Fibroblast of skin of abdomen (primary cell): ENCODE measurements at regions not wholly inside any gene's neighbourhood (a gene's known extent, or its start where the extent isn't known, plus 50 kb on each side); places are given as distances from the start of the nearest gene placed in this dataset.
"Not testable (repeated sequence)": the region's sequence is repeated elsewhere in the genome, so short reads cannot be mapped to it uniquely, and the experiment has no call there.

Source experiments
- DNase-seq: peaks from one replicate; pipeline ENCODE4 v3.0.0-alpha.2; 2013

DNA sequence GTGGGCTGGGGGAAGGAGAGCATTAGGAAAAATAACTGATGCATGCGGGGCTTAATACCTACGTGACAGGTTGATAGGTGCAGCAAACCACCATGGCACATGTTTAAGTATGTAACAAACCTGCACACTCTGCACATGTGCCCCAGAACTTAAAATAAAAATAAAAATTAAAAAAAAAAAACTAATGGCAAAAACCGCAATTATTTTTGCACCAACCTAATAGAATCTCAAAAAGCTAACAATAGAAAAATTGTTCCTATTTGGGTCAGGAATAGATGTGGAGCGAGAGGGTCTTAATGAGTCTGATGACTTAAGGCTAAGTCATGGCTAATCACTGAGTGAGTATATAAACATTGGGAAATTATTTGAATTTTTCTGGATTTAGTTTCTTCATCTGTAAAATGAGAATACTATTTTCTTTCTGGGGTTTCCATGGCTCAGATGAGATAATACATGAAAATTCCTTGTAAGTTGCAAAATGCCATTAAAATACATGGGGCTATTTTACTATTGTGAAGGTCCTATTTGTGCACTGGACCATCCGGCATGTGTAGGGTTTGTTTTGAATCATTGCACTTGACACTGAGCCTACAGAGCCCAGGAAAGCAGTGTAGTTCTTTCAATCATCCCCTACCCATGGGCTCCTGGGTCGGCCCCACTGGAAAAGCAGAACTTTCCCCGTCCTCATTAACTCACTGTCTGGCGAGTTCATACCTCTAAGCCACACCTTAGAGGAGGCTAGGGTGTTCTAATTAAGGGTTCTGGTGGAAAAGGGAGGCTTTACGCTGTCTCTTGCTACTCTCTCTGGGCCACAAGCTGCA, 164.1 kb upstream of the NTF3 start:
- peak; percentile 70 for DNase-seq

DNA sequence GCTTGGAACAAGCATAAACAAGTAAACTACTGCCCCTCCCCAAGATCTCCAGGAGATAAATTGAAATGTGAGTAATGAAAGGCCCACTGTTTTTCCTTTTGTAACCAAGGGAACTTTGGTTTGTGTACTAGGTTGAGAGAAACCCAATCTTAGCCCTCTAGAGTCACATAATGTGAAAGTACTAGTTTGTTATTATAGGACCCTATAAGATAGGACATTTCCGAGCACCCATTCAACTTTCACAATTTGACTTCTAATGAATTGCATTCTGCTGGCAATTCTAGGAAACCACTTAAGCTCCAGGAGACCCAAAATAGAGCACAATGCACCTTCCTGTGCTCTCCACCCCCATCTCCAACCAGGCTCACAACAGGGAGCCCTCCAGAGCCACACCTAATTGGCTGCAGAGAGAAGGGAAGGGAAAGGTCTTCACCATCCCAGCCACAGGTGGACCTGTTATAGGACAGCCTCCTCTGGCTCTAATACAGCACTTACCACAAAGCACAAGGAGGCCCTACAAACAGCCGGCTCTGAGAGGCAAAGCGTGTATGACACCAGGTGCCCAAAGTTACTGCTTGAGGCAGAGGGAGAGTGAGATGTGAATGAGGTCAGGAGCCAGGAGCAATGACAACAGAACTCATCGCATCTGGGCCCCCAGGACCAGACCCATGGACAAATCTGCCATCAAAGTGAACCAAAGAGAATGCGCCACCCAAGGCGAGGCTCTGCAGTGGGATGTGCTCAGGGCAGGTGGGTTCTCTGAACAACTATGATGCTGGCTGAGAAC, 163.3 kb upstream of the NTF3 start:
- no peak for DNase-seq

- DNase-seq = no peak
Observed at GRCh38 chr12:5269846-5270245, 162.1 kb upstream of the NTF3 start.

- DNase-seq = peak; percentile 58
Observed at GRCh38 chr12:5272018-5272785, 159.7 kb upstream of the NTF3 start.

DNA sequence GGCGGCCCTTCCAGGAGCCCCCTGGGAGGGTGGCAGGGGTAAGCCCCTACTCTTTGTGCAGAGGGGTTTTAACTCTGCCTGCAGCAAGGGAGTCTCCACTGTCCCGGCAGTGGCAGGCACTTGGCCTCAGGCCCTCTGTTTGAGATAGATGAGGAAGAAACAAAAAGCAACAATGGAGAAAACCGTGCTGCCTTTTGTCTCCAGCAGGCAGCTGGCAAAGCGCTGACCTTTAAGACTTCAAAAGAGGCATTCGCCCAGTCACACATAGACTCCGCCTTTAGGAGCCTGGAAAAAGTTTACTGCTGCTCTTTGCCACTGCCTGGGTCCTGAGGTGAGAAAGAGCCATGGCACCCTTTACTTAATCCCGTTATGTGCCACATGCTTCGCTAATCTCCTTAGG, 158.2 kb upstream of the NTF3 start:
- DNase-seq = no peak

- DNase-seq = no peak
Observed at GRCh38 chr12:5276327-5276880, 155.5 kb upstream of the NTF3 start.

DNA sequence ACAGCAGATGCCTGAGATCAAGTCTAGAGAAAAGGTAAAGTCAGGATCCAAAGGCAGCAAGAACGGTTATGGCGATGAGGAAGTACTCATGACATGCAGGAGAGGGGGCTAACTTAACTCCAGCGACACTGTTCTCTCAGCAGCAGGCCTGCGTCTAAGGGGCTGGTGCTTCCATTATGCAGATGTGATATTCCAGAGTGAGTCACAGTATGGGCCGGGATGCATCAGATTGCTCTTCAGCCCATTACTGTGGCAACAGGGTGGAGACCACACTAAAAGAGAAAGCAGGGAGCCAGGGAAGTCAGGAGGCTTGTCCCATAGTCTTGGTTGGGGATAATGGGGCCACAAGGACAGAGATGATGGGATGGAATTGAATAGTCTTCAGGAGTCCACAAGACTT, 151.8 kb upstream of the NTF3 start:
- no peak for DNase-seq

GRCh38 chr12:5290368-5290767, 141.5 kb upstream of the NTF3 start:
- DNase-seq = not testable (repeated sequence)

DNA sequence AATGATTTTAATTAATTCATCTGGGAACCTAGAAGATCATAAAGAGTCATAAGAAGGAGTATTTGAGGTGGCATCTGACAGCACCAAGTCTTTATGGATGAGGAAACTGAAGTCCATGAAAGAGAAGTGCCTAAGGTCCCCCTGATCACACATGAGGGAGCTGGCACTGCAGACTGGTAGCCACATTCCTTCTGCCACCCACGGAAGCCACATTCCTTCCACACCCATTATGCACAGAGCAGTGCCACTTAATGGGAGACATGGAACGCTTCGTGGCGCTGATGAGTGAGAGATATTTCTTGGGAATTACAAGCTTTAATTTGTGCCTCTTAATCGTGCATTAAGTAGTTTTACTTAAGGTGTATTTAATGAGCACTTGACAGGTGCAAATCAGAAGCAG, 139.3 kb upstream of the NTF3 start:
- no peak for DNase-seq

DNA sequence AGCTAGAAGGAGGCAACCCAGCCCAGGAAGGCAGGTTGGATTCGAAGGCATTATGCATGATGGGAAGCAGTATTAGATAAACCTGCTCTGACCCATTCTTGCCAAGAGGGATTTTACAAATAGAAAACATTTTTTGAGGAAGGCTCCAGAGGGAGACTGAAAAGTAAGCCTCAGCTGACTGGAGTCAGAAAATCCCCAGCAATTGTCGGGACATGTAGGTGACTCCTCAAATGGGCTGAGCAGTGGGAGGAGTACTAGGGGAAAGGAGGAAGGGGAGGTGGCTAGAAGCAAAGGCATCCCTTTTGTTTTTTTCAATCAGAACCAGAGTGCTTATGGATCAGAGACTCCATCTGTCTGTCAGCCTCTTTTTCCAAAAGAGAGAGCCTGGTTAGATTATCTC, 138.1 kb upstream of the NTF3 start:
- no peak for DNase-seq

DNA sequence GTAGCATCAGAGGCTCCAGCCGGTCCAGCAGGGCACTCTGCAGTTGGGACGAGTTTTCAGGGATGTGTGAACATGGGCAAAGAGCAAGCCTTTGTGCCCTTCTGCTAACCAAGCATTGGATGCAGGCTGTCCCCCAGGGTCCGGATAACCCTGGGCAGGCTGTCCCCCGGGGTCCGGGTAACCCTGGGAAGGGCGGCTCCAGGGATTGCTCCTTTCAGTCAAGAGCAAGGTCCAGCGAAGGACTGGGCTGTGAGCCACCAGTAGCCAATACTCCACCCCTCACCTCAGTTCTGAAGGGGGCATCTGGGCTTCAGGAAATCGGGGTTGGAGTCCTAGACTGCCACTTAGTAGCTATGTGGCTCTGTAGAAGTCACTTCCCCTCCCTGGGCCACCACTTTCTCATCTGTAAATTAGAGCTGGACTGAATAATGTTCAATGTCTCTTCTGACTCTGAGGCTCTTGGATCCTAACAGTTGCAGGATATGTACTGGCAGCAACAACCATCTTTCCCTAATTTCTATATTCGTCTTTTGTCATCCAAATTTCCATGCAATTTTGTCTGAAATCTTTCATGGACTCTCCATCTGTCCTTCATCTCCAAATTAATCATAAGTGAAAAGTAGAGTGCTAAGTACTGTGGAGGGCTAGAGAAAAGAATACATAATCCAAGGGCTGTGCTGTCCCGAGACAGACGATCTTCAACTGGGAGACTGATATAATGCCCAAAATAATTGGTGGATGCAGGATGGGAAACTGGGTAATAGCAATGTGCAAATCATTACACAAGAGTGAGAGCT, 137.4 kb upstream of the NTF3 start:
- no peak for DNase-seq

- DNase-seq = no peak
Observed at GRCh38 chr12:5295151-5295550, 136.8 kb upstream of the NTF3 start.

DNA sequence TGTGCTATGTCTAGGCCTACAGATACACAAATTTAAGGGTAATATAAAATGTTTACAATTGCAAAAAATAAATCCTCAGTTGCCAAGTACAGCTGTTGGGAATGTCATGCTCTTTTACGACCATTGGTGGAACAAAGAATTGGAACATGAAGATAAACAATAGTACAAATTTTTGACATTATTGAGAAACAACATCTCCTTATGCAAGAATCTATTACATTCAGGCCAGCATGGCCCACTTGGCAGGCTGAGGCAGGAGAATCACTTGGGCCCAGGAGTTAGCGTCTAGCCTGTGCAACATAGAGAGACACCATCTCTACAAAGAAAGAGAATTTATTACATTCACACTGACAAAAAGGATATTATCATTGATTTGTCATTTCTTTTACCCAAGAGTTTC, 135.9 kb upstream of the NTF3 start:
- DNase-seq = no peak

DNA sequence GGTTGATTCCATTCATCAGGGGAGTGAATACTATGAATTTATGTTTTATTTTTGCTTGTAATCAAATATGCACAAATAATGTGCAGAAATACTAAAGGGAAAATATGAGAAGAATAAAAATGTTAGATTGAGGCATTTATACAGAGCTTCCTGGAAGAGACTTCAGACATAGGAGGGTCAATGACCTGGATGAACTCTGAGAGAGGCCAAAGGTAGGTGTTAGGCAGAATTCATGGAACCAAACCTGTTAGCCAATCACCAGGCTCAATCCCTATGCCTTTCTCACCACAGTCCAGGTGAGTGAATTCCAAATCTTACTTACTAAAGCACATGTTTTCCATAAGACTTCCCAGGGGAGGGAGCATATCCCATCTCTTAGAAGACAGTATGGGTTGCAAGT, 130.4 kb upstream of the NTF3 start:
- no peak for DNase-seq

DNA sequence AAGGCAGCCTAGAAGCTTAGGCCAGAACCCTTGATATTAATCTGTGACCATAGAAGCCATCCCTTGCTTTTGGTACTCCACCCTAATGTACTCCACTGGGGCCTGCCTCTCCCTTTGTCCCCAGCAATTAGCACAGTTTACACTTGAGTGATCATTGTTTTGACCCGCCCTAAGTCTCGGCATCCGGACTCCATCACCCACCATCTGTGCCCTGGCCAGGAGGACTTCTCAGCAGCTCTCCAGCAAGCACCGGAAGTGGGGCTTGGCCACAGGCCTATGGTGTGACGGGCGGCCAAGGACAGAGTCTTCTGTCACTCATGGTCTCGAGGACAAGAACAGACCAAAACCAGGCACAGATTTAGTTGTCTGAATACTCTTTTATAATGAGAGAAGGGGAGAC, 126.5 kb upstream of the NTF3 start:
- no peak for DNase-seq

- peak; percentile 10 for DNase-seq
Observed at GRCh38 chr12:5305886-5306545, 125.9 kb upstream of the NTF3 start.

- no peak for DNase-seq
Observed at GRCh38 chr12:5307065-5307464, 124.8 kb upstream of the NTF3 start.

- DNase-seq = no peak
Observed at GRCh38 chr12:5308216-5308615, 123.7 kb upstream of the NTF3 start.

DNA sequence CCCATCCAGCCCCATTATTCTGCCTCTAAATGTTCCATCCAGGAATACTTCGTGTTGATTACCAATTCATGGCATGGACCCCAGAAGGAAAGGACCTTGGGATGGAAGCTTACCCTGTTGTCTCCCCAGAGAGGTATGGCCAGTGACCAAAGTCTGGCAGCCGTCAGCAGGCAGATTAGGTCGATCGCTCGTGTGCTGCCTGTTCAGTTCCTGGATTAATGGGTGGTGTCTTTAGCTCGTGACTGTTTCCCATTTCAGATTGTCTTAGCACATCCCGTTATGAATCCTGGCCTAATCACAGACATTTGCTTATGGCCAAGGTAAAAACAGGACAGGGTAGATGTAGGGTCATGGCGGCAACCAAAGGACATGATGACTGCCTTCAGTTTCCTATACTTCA, 122.9 kb upstream of the NTF3 start:
- no peak for DNase-seq

GRCh38 chr12:5309654-5310053, 122.3 kb upstream of the NTF3 start:
- DNase-seq = no peak

DNA sequence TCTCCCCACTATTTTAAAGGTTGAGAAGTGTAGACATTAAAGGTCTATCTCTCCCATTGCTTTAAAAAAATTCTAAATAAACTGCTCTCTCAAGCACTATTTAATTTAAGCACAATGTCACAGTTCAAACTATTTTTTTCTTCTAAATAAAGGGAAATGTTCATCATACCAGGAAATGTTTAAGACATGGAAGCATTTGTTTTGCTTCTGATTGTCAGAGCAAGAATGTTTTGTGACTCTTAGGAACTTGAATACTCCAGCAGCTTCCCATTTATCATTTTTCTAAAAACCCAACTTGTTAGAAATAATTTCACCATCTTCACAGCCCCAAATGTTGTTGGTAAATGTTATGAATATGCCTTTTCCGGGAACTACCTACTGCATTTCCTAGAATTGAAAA, 121.8 kb upstream of the NTF3 start:
- no peak for DNase-seq

DNA sequence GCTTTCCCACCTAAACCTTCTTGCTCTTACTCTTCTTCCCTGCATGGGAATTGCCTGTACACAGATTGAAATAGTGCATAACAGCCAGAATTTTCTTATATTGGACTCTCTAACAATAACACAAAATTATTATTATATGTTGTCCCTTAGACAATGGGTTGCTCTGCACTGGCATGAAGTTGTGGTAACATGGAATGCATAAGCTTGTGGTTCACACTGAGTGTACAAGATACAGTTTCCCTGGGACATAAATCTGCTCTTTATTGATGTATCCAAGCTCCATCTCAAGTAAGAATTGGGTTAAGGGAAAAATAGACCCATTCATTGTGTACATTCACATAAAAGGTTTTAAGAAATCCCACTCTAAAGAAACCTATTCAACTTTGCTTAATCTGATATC, 114.4 kb upstream of the NTF3 start:
- DNase-seq = peak; percentile 8
